Stomach (tissue), 8 donors: ENCODE measurements at regions not wholly inside any gene's neighbourhood (a gene's known extent, or its start where the extent isn't known, plus 50 kb on each side); places are given as distances from the start of the nearest gene placed in this dataset.

ENCODE experiments used
- DNase-seq, 2 donors: peaks; one replicate each; pipeline versions ENCODE4 v3.0.0 to v3.0.0-alpha.2; 2013 to 2019
- H3K27ac ChIP-seq, 5 donors: fragments of 200-600 bp in 4 of 5; sonication (generic) in 4 of 5; one replicate each; pipeline ENCODE4 v1.5.1; 2013 to 2019; ENCODE audit warnings: mild to moderate bottlenecking in 1 of 5, moderate library complexity in 1 of 5
- H3K27me3 ChIP-seq, 3 donors: fragments of 200-600 bp; sonication (generic); one replicate each; pipeline ENCODE4 v1.5.1; 2017 to 2019; ENCODE audit warnings: mixed run types in 1 of 3
- H3K36me3 ChIP-seq, 4 donors: fragments of 200-600 bp; sonication (generic); 1 replicate in 3 of 4; 2 replicates in 1 of 4; pipeline ENCODE4 v1.5.1; 2016 to 2019
- H3K4me1 ChIP-seq, 4 donors: fragments of 200-600 bp; sonication (generic); one replicate each; pipeline ENCODE4 v1.5.1; 2016 to 2019
- H3K4me3 ChIP-seq, 4 donors: fragments of 200-600 bp; sonication (generic) in 3 of 4; one replicate each; pipeline ENCODE4 v1.5.1; 2016 to 2019; ENCODE audit warnings: mild to moderate bottlenecking in 1 of 4
- H3K9me3 ChIP-seq, 4 donors: fragments of 200-600 bp; sonication (generic); one replicate each; pipeline ENCODE4 v1.5.1; 2016 to 2019
- CTCF ChIP-seq, 7 experiments: fragments of 450-650 bp in 4 of 7; fragments of 200-600 bp in 3 of 7; sonication (generic) in 3 of 7; IDR thresholded peaks; one replicate each; pipeline ENCODE4 v1.5.1; 2016 to 2019; ENCODE audit warnings: antibody characterized with exemption in 7 of 7, control low read depth in 2 of 7, mild to moderate bottlenecking in 1 of 7
- EP300 ChIP-seq: sonication (generic); formaldehyde crosslinking; IDR thresholded peaks from one replicate; pipeline ENCODE4 v1.6.1; 2017; ENCODE audit warnings: antibody characterized with exemption
- POLR2A ChIP-seq, 4 donors: fragments of 450-650 bp; IDR thresholded peaks; one replicate each; pipeline ENCODE4 v1.6.1; 2016; ENCODE audit warnings: antibody characterized with exemption in 4 of 4, control low read depth in 2 of 4, mild to moderate bottlenecking in 1 of 4, moderate library complexity in 1 of 4
- POLR2AphosphoS5 ChIP-seq, 3 donors: sonication (generic); formaldehyde crosslinking; IDR thresholded peaks; one replicate each; pipeline ENCODE4 v1.6.1; 2016; ENCODE audit warnings: antibody characterized with exemption in 3 of 3
- WGBS, 5 donors: extraction: QIAGEN DNeasy Blood & Tissue Kit in 3 of 5; methylation state at CpG; one replicate each; pipeline versions ENCODE4 v1.1.5 to v1.1.7; 2013 to 2018; 5-methylcytosine and 5-hydroxymethylcytosine counted together
- intact Hi-C: fragments of 100-400 bp; cut with DNase I; formaldehyde crosslinking; loops from one replicate; pipeline ENCODE4 v1.15.1; 2023; ENCODE audit warnings: low total_unique reads
- donor health status: healthy with polysubstance abuse.
- donor health status: Bipolar disorder and iron deficiency.
- donor health status: healthy.

GRCh38 chr16:14341324-14342225 lies 270.5 kb downstream of the MRTFB start:
- TF ChIP-seq POLR2AphosphoS5 (IDR thresholded peaks at IDR 0.05) (no peak), CTCF (IDR thresholded peaks at IDR 0.05) (no peak), EP300 (no peak), POLR2A (IDR thresholded peaks at IDR 0.05) (no peak)
- Histone ChIP-seq H3K36me3 (no peaks in the 10 kb centered on the region), H3K27me3 (no peaks in the 10 kb centered on the region), H3K27ac (no peak overlapping the region), H3K9me3 (peaks cover 0 to 10% (median 7%) of the 10 kb centered on the region in 4 donors), H3K4me1 (peaks cover 0 to 14% (median 5%) of the 10 kb centered on the region in 4 donors), H3K4me3 (no peak overlapping the region)
- no peak for DNase-seq
- WGBS, 5 donors: 76 to 85% (median 84%) methylated on average over 4 of the region's 4 CpGs
- intact Hi-C loops: no loop called here

- DNase-seq: no peak
- Histone ChIP-seq H3K4me1 (peaks cover 0 to 14% (median 5%) of the 10 kb centered on the region in 4 donors), H3K27me3 (no peaks in the 10 kb centered on the region), H3K36me3 (no peaks in the 10 kb centered on the region), H3K4me3 (no peak overlapping the region), H3K9me3 (peaks cover 0 to 10% (median 6%) of the 10 kb centered on the region in 4 donors), H3K27ac (no peak overlapping the region)
- 81 to 90% (median 85%) methylated on average over 2 of the region's 2 CpGs for WGBS, 5 donors
- intact Hi-C loops: no loop called here
- no peak for TF ChIP-seq EP300
- TF ChIP-seq POLR2A (IDR thresholded peaks at IDR 0.05): no peak
- TF ChIP-seq POLR2AphosphoS5 (IDR thresholded peaks at IDR 0.05): no peak
- TF ChIP-seq CTCF (IDR thresholded peaks at IDR 0.05): no peak
Measured at GRCh38 chr16:14339694-14340093, 268.6 kb downstream of the MRTFB start.

- peak in 1 of 2 donors; percentile 20 for DNase-seq
- Histone ChIP-seq H3K36me3 (no peaks in the 10 kb centered on the region), H3K4me3 (no peak overlapping the region), H3K9me3 (peaks cover 0 to 10% (median 6%) of the 10 kb centered on the region in 4 donors), H3K4me1 (peaks cover 0 to 14% (median 5%) of the 10 kb centered on the region in 4 donors), H3K27ac (no peak overlapping the region), H3K27me3 (no peaks in the 10 kb centered on the region)
- 66 to 81% (median 68%) methylated on average over 4 of the region's 4 CpGs for WGBS, 5 donors
- no peak for TF ChIP-seq POLR2AphosphoS5 (IDR thresholded peaks at IDR 0.05)
- TF ChIP-seq EP300: no peak
- no peak for TF ChIP-seq POLR2A (IDR thresholded peaks at IDR 0.05)
- no peak for TF ChIP-seq CTCF (IDR thresholded peaks at IDR 0.05)
- intact Hi-C loops: no loop called here
Measured at GRCh38 chr16:14338969-14339368, 267.9 kb downstream of the MRTFB start.

- no peaks in the 10 kb centered on the region for H3K36me3 ChIP-seq
- no peak overlapping the region for H3K4me3 ChIP-seq
- no peak overlapping the region for H3K27ac ChIP-seq
- H3K9me3 ChIP-seq: peaks cover 0 to 10% (median 6%) of the 10 kb centered on the region in 4 donors
- no peaks in the 10 kb centered on the region for H3K27me3 ChIP-seq
- DNase-seq: no peak
- TF ChIP-seq POLR2AphosphoS5 (IDR thresholded peaks at IDR 0.05) (no peak), EP300 (no peak), POLR2A (IDR thresholded peaks at IDR 0.05) (no peak), CTCF (IDR thresholded peaks at IDR 0.05) (no peak)
- intact Hi-C loops: no loop called here
- H3K4me1 ChIP-seq: peaks cover 0 to 14% (median 5%) of the 10 kb centered on the region in 4 donors
Measured at GRCh38 chr16:14338236-14338635, 267.1 kb downstream of the MRTFB start.
